ENCODE measurements at regions not wholly inside any gene's neighbourhood (a gene's known extent, or its start where the extent isn't known, plus 50 kb on each side); places are given as distances from the start of the nearest gene placed in this dataset.

- peak overlapping the region in 1 of 2 donors; percentile 45 for H3K4me3 ChIP-seq
- no peak for TF ChIP-seq POLR2A (IDR thresholded peaks at IDR 0.05)
- TF ChIP-seq POLR2AphosphoS5 (IDR thresholded peaks at IDR 0.05) = no peak
- no peak for TF ChIP-seq CTCF (IDR thresholded peaks at IDR 0.05)
- no peak for TF ChIP-seq EP300 (IDR thresholded peaks at IDR 0.05)
- H3K9me3 ChIP-seq = no peaks in the 10 kb centered on the region
- no peaks in the 10 kb centered on the region for H3K36me3 ChIP-seq
- WGBS, 2 donors (ENCODE audit: low coverage in 1 of 2) = 18% methylated on average over 4 of the region's 26 CpGs; no CpG with 5 or more reads in 1 of the 2 donors
- ATAC-seq = peak; percentile 74
- H3K4me1 ChIP-seq = peaks cover 0 to 10% (median 3%) of the 10 kb centered on the region in 3 donors
- H3K27me3 ChIP-seq = no peaks in the 10 kb centered on the region
- peak overlapping the region in 1 of 4 donors; percentile 4 for H3K27ac ChIP-seq
Measured at GRCh38 chr4:54539500-54540029, 118.2 kb upstream of the KIT start.

- WGBS, 2 donors (ENCODE audit: low coverage in 1 of 2) = 70 to 75% methylated on average over 2 of the region's 2 CpGs
- TF ChIP-seq POLR2AphosphoS5 (IDR thresholded peaks at IDR 0.05) = no peak
- TF ChIP-seq POLR2A (IDR thresholded peaks at IDR 0.05) = no peak
- no peak for TF ChIP-seq CTCF (IDR thresholded peaks at IDR 0.05)
- TF ChIP-seq EP300 (IDR thresholded peaks at IDR 0.05) = no peak
- Histone ChIP-seq H3K4me1 (peaks cover 0 to 10% (median 3%) of the 10 kb centered on the region in 3 donors), H3K27me3 (no peaks in the 10 kb centered on the region), H3K27ac (no peak overlapping the region), H3K9me3 (no peaks in the 10 kb centered on the region), H3K4me3 (no peak overlapping the region), H3K36me3 (no peaks in the 10 kb centered on the region)
- no peak for ATAC-seq
Measured at GRCh38 chr4:54540931-54541330, 116.8 kb upstream of the KIT start.

- Histone ChIP-seq H3K4me1 (peaks cover 0 to 10% (median 3%) of the 10 kb centered on the region in 3 donors), H3K27me3 (no peaks in the 10 kb centered on the region), H3K27ac (no peak overlapping the region), H3K36me3 (no peaks in the 10 kb centered on the region), H3K4me3 (no peak overlapping the region), H3K9me3 (no peaks in the 10 kb centered on the region)
- WGBS, 2 donors (ENCODE audit: low coverage in 1 of 2) = 70 to 86% methylated on average over 4 to 9 of the region's 10 CpGs
- no peak for TF ChIP-seq EP300 (IDR thresholded peaks at IDR 0.05)
- no peak for TF ChIP-seq POLR2A (IDR thresholded peaks at IDR 0.05)
- no peak for TF ChIP-seq CTCF (IDR thresholded peaks at IDR 0.05)
- no peak for TF ChIP-seq POLR2AphosphoS5 (IDR thresholded peaks at IDR 0.05)
- no peak for ATAC-seq
Measured at GRCh38 chr4:54541426-54542118, 116.2 kb upstream of the KIT start.

GRCh38 chr4:54542119-54542438 is 115.7 kb upstream of the KIT start:
- Histone ChIP-seq H3K9me3 (no peaks in the 10 kb centered on the region), H3K36me3 (no peaks in the 10 kb centered on the region), H3K27ac (no peak overlapping the region), H3K4me1 (peaks cover 0 to 10% (median 3%) of the 10 kb centered on the region in 3 donors), H3K4me3 (no peak overlapping the region), H3K27me3 (no peaks in the 10 kb centered on the region)
- WGBS, 2 donors (ENCODE audit: low coverage in 1 of 2) = 35 to 51% methylated on average over 2 of the region's 2 CpGs
- TF ChIP-seq CTCF (IDR thresholded peaks at IDR 0.05) (no peak), POLR2A (IDR thresholded peaks at IDR 0.05) (no peak), POLR2AphosphoS5 (IDR thresholded peaks at IDR 0.05) (no peak), EP300 (IDR thresholded peaks at IDR 0.05) (no peak)
- no peak for ATAC-seq

GRCh38 chr4:54542540-54543041 is 115.2 kb upstream of the KIT start:
- 57 to 62% methylated on average over 5 of the region's 6 CpGs for WGBS, 2 donors (ENCODE audit: low coverage in 1 of 2)
- Histone ChIP-seq H3K9me3 (no peaks in the 10 kb centered on the region), H3K27me3 (no peaks in the 10 kb centered on the region), H3K4me3 (no peak overlapping the region), H3K27ac (no peak overlapping the region), H3K4me1 (peaks cover 0 to 10% (median 3%) of the 10 kb centered on the region in 3 donors), H3K36me3 (no peaks in the 10 kb centered on the region)
- no peak for ATAC-seq
- no peak for TF ChIP-seq POLR2AphosphoS5 (IDR thresholded peaks at IDR 0.05)
- no peak for TF ChIP-seq POLR2A (IDR thresholded peaks at IDR 0.05)
- no peak for TF ChIP-seq CTCF (IDR thresholded peaks at IDR 0.05)
- no peak for TF ChIP-seq EP300 (IDR thresholded peaks at IDR 0.05)
